T-cell (primary cell): ENCODE measurements at regions not wholly inside any gene's neighbourhood (a gene's known extent, or its start where the extent isn't known, plus 50 kb on each side); places are given as distances from the start of the nearest gene placed in this dataset.

Experiments
- ATAC-seq, 4 experiments: fragments of 200-7000 bp in 3 of 4; fragments of 150-1000 bp in 1 of 4; cut with Tn5 transposase; replicated peaks in 1 of 4; 1 replicate in 3 of 4; 2 replicates in 1 of 4; pipeline ENCODE4 v1.10.0; 2021; ENCODE audit warnings: moderate library complexity in 3 of 4, mild to moderate bottlenecking in 2 of 4, moderate number of reproducible peaks in 1 of 4
- CTCF ChIA-PET, 2 donors: fragments of 300-600 bp; sonication (Branson Sonifier 250); formaldehyde crosslinking; loops; one replicate each; lab custom pipeline; 2022; ENCODE audit warnings: antibody characterized with exemption in 2 of 2; lab: Charles Lee
- POLR2A ChIA-PET, 2 donors: fragments of 300-600 bp; sonication (Branson Sonifier 250); formaldehyde crosslinking; loops; one replicate each; lab custom pipeline; 2022; ENCODE audit warnings: antibody characterized with exemption in 2 of 2; lab: Charles Lee
- DNase-seq, 35 experiments: peaks; one replicate each; pipeline versions ENCODE4 v3.0.0 to v3.0.0-alpha.2; 2013 to 2023
- H3K27ac ChIP-seq: one replicate; pipeline ENCODE4 v1.5.1; 2013; ENCODE audit warnings: low read length
- H3K27me3 ChIP-seq, 2 experiments: replicated peaks in 1 of 2; 1 replicate in 1 of 2; 2 replicates in 1 of 2; pipeline versions ENCODE4 v1.6.1 to v1.7.0; 2013; ENCODE audit warnings: low read length in 1 of 2, mixed read lengths in 1 of 2; ENCODE audit not compliant: control insufficient read depth in 2 of 2, insufficient read depth in 2 of 2; ENCODE audit errors: extremely low read depth in 1 of 2
- H3K36me3 ChIP-seq, 2 donors: 1 replicate in 1 of 2; 2 replicates in 1 of 2; pipeline versions ENCODE4 v1.6.1 to v1.7.0; 2013; ENCODE audit warnings: low read length in 1 of 2; ENCODE audit not compliant: control insufficient read depth in 2 of 2, insufficient read depth in 1 of 2; ENCODE audit errors: extremely low read depth in 1 of 2
- H3K4me1 ChIP-seq, 2 experiments: 1 replicate in 1 of 2; 2 replicates in 1 of 2; pipeline versions ENCODE4 v1.6.1 to v1.7.0; 2013; ENCODE audit warnings: low read length in 2 of 2, mixed read lengths in 1 of 2; ENCODE audit not compliant: insufficient read depth in 2 of 2, control insufficient read depth in 1 of 2; ENCODE audit errors: extremely low read depth in 1 of 2
- H3K4me3 ChIP-seq, 2 donors: 1 replicate in 1 of 2; 2 replicates in 1 of 2; pipeline versions ENCODE4 v1.5.1 to v1.7.0; 2013; ENCODE audit warnings: mild to moderate bottlenecking in 2 of 2, low read length in 1 of 2, moderate library complexity in 1 of 2; ENCODE audit not compliant: control insufficient read depth in 1 of 2; ENCODE audit errors: extremely low read depth in 1 of 2
- H3K9me3 ChIP-seq: 2 replicates; pipeline ENCODE4 v1.7.0; 2013
- H3K27ac Mint-ChIP-seq, 2 donors: one replicate each; pipeline ENCODE4 v1.8.0; 2020 to 2021; ENCODE audit warnings: mild to moderate bottlenecking in 2 of 2, mixed read lengths in 2 of 2
- H3K27me3 Mint-ChIP-seq, 2 donors: one replicate each; pipeline ENCODE4 v1.8.0; 2021 to 2022; ENCODE audit warnings: mixed read lengths in 2 of 2
- H3K36me3 Mint-ChIP-seq: one replicate; pipeline ENCODE4 v1.8.0; 2021; ENCODE audit warnings: mixed read lengths
- H3K4me1 Mint-ChIP-seq, 3 donors: one replicate each; pipeline ENCODE4 v1.8.0; 2020 to 2022; ENCODE audit warnings: mixed read lengths in 3 of 3, mild to moderate bottlenecking in 1 of 3
- H3K4me3 Mint-ChIP-seq, 3 donors: one replicate each; pipeline ENCODE4 v1.8.0; 2020 to 2022; ENCODE audit warnings: mild to moderate bottlenecking in 3 of 3, mixed read lengths in 3 of 3, moderate library complexity in 3 of 3
- H3K9me3 Mint-ChIP-seq, 3 donors: one replicate each; pipeline ENCODE4 v1.8.0; 2020 to 2022; ENCODE audit warnings: mixed read lengths in 3 of 3
- WGBS: methylation state at CpG from one replicate; pipeline ENCODE4 v1.1.5; 2013; ENCODE audit warnings: missing lambda C conversion rate; ENCODE audit not compliant: insufficient coverage; 5-methylcytosine and 5-hydroxymethylcytosine counted together

GRCh38 chr1:80842796-80843195 lies 957.9 kb upstream of the ADGRL2 start:
- DNase-seq (no peak), ATAC-seq (no peak)
- Histone ChIP-seq H3K27ac (no peak overlapping the region), H3K27me3 (no peaks in the 10 kb centered on the region), H3K9me3 (no peaks in the 10 kb centered on the region), H3K4me3 (no peak overlapping the region), H3K36me3 (no peaks in the 10 kb centered on the region), H3K4me1 (no peaks in the 10 kb centered on the region)
- peaks cover 9 to 32% (median 20%) of the 10 kb centered on the region in 3 donors for H3K9me3 Mint-ChIP-seq
- H3K4me1 Mint-ChIP-seq, result no peaks in the 10 kb centered on the region
- CTCF ChIA-PET, result no interaction called here
- H3K36me3 Mint-ChIP-seq, result no peaks in the 10 kb centered on the region
- no peak overlapping the region for H3K4me3 Mint-ChIP-seq
- no peak overlapping the region for H3K27ac Mint-ChIP-seq
- H3K27me3 Mint-ChIP-seq, result no peaks in the 10 kb centered on the region
- POLR2A ChIA-PET, result no interaction called here

DNA sequence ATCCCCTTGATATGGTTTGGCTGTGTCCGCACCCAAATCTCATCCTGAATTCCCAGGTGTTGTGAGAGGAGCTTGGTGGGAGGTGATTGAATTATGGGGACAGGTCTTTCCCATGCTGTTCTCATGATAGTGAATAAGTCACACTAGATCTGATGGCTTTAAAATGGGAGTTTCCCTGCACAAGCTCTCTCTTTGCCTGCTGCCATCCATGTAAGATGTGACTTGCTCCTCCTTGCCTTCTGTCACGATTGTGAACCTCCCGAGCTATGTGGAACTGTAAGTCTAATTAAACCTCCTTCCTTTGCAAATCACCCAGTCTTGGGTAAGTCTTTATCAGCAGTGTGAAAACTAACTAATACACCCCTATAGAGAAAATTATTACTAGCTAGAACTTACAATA lies 959.5 kb upstream of the ADGRL2 start:
- POLR2A ChIA-PET, result no interaction called here

DNA sequence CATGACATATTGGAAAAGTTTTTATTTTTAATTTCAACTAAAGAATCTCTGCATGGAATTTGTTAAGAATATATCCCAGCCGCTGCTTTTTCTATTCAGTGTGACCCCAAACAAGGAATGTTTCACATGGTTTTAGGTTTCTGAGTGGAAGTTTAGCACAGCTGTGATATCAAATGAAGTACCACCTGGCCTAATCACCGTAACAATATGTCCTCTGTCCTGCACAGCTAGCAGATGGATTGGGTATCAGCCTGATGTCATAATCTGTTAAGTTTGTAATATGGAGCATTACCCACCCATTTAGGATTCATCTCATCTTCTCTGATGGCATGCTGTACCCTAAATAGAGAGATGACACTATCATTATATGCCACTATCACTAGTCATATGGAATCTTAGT lies 963.7 kb upstream of the ADGRL2 start:
- no peaks in the 10 kb centered on the region for H3K27me3 ChIP-seq
- Mint-ChIP-seq H3K36me3 (no peaks in the 10 kb centered on the region), H3K27me3 (no peaks in the 10 kb centered on the region), H3K4me3 (no peak overlapping the region), H3K4me1 (no peaks in the 10 kb centered on the region), H3K27ac (no peak overlapping the region), H3K9me3 (peaks cover 12 to 26% (median 24%) of the 10 kb centered on the region in 3 donors)
- POLR2A ChIA-PET, result no interaction called here
- H3K4me3 ChIP-seq, result no peak overlapping the region
- no peak for ATAC-seq
- no peak overlapping the region for H3K27ac ChIP-seq
- CTCF ChIA-PET, result no interaction called here
- WGBS, result no CpG with 5 or more reads among the region's 2 CpGs
- no peaks in the 10 kb centered on the region for H3K36me3 ChIP-seq
- no peak for DNase-seq
- no peaks in the 10 kb centered on the region for H3K9me3 ChIP-seq
- no peaks in the 10 kb centered on the region for H3K4me1 ChIP-seq

More for the DNA sequence above, 959.5 kb upstream of the ADGRL2 start:
- Histone ChIP-seq H3K9me3 (no peaks in the 10 kb centered on the region), H3K4me3 (no peak overlapping the region), H3K27me3 (no peaks in the 10 kb centered on the region), H3K27ac (no peak overlapping the region), H3K4me1 (no peaks in the 10 kb centered on the region), H3K36me3 (no peaks in the 10 kb centered on the region)
- ATAC-seq, result no peak
- Mint-ChIP-seq H3K9me3 (peaks cover 9 to 35% (median 22%) of the 10 kb centered on the region in 3 donors), H3K36me3 (no peaks in the 10 kb centered on the region), H3K27ac (no peak overlapping the region), H3K4me3 (no peak overlapping the region), H3K4me1 (no peaks in the 10 kb centered on the region), H3K27me3 (no peaks in the 10 kb centered on the region)
- DNase-seq, result no peak
- whole genome bisulfite sequencing, result 86% methylated on average over 1 of the region's 3 CpGs
- CTCF ChIA-PET, result no interaction called here

DNA sequence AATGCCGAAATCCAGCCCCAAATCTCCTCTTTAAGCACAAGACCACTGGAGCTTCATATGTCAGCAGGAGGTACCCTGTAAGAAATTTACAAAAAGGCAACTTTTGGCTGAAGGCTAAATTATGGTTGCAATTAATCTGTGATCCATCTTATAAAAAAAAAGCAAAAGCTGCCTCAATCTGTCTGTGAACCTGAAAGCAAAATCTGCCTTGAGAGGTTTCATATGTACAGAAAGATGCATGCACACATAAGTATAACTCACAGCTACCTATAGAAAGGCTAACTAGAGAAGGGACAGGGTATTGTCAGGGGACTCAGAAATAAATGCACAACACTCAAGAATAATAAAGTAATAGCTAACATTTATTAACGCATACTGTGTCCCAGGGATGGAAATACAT lies 964.2 kb upstream of the ADGRL2 start:
- Mint-ChIP-seq H3K9me3 (peaks cover 7 to 21% (median 19%) of the 10 kb centered on the region in 3 donors), H3K27me3 (no peaks in the 10 kb centered on the region), H3K36me3 (no peaks in the 10 kb centered on the region), H3K4me1 (no peaks in the 10 kb centered on the region), H3K27ac (no peak overlapping the region), H3K4me3 (no peak overlapping the region)
- H3K27ac ChIP-seq, result no peak overlapping the region
- H3K27me3 ChIP-seq, result no peaks in the 10 kb centered on the region
- no peaks in the 10 kb centered on the region for H3K36me3 ChIP-seq
- H3K9me3 ChIP-seq, result no peaks in the 10 kb centered on the region
- no CpG with 5 or more reads among the region's 2 CpGs for WGBS
- POLR2A ChIA-PET, result no interaction called here
- CTCF ChIA-PET, result no interaction called here
- DNase-seq, result no peak
- no peak for ATAC-seq
- H3K4me1 ChIP-seq, result no peaks in the 10 kb centered on the region
- H3K4me3 ChIP-seq, result no peak overlapping the region

GRCh38 chr1:80827666-80828065 lies 973.1 kb upstream of the ADGRL2 start:
- ChIA-PET CTCF (no interaction called here), POLR2A (no interaction called here)
- WGBS, result 100% methylated on average over 2 of the region's 3 CpGs
- Histone ChIP-seq H3K4me3 (no peak overlapping the region), H3K36me3 (no peaks in the 10 kb centered on the region), H3K27ac (no peak overlapping the region), H3K4me1 (no peaks in the 10 kb centered on the region), H3K27me3 (no peaks in the 10 kb centered on the region), H3K9me3 (no peaks in the 10 kb centered on the region)
- H3K27me3 Mint-ChIP-seq, result no peaks in the 10 kb centered on the region
- H3K36me3 Mint-ChIP-seq, result no peaks in the 10 kb centered on the region
- H3K4me1 Mint-ChIP-seq, result no peaks in the 10 kb centered on the region
- H3K27ac Mint-ChIP-seq, result no peak overlapping the region
- DNase-seq, result no peak
- ATAC-seq, result no peak
- peaks cover 0 to 9% (median 4%) of the 10 kb centered on the region in 3 donors for H3K9me3 Mint-ChIP-seq
- no peak overlapping the region for H3K4me3 Mint-ChIP-seq

DNA sequence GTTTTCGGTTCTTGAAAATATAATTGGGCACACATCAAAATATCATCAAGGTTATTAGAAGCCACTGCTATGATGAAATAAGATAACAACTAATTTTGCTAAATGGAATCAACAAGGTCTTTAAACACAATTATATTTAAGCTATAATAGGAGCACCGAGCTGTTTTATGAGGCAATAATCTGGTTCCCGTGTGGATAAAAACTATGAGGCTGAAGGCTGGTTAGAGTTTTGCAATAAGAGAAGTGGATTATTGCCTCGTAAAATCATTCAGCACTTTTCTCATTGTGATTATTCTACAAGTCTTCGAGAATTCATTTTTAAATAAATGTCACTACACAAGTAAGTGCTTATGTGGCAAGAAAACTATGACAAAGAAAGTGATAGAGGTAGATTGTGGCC lies 975.7 kb upstream of the ADGRL2 start:
- Mint-ChIP-seq H3K27ac (no peak overlapping the region), H3K4me3 (no peak overlapping the region), H3K4me1 (no peaks in the 10 kb centered on the region), H3K9me3 (peaks cover 0 to 9% (median 4%) of the 10 kb centered on the region in 3 donors), H3K27me3 (no peaks in the 10 kb centered on the region), H3K36me3 (no peaks in the 10 kb centered on the region)
- Histone ChIP-seq H3K36me3 (no peaks in the 10 kb centered on the region), H3K27ac (no peak overlapping the region), H3K9me3 (no peaks in the 10 kb centered on the region), H3K4me3 (no peak overlapping the region), H3K4me1 (no peaks in the 10 kb centered on the region), H3K27me3 (no peaks in the 10 kb centered on the region)
- DNase-seq, result no peak
- ChIA-PET CTCF (no interaction called here), POLR2A (no interaction called here)
- whole genome bisulfite sequencing, result no CpG with 5 or more reads among the region's 5 CpGs
- no peak for ATAC-seq

DNA sequence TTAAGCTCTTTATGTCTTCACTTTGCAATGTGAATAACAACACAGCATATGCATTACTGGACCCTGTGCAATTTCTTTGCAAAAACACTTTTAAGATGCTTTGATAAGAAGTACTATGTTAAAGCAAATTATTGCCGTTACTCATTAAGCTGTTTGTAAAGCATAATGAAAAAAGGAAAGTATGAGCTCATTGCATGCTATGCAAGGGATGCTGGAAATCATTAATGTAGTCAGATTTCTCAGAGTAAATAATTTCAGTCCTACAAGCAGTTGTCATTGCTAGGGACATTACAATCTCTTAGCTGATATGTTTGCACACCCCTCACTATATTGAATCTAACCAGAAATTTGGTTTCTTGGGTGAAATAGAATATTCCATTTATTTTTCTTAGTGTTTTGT lies 982.5 kb upstream of the ADGRL2 start:
- no peaks in the 10 kb centered on the region for H3K36me3 Mint-ChIP-seq
- ATAC-seq, result no peak
- H3K27me3 Mint-ChIP-seq, result no peaks in the 10 kb centered on the region

More for the DNA sequence above, 982.5 kb upstream of the ADGRL2 start:
- DNase-seq, result no peak
- Mint-ChIP-seq H3K4me3 (no peak overlapping the region), H3K4me1 (no peaks in the 10 kb centered on the region), H3K27ac (no peak overlapping the region), H3K9me3 (peaks cover 0 to 6% (median 0%) of the 10 kb centered on the region in 3 donors)
- CTCF ChIA-PET, result no interaction called here
- Histone ChIP-seq H3K27ac (no peak overlapping the region), H3K4me1 (no peaks in the 10 kb centered on the region), H3K9me3 (no peaks in the 10 kb centered on the region), H3K4me3 (no peak overlapping the region), H3K36me3 (no peaks in the 10 kb centered on the region), H3K27me3 (no peaks in the 10 kb centered on the region)
- WGBS, result no CpG with 5 or more reads among the region's 1 CpG
- POLR2A ChIA-PET, result no interaction called here
